ENCODE measurements at regions not wholly inside any gene's neighbourhood (a gene's known extent, or its start where the extent isn't known, plus 50 kb on each side); places are given as distances from the start of the nearest gene placed in this dataset.
"Not testable (repeated sequence)": the region's sequence is repeated elsewhere in the genome, so short reads cannot be mapped to it uniquely, and the experiment has no call there.

GRCh38 chr9:85199866-85200495, 530.5 kb downstream of the NTRK2 start:
- no peak for DNase-seq

- DNase-seq: no peak
These were observed 523.2 kb downstream of the NTRK2 start for GRCh38 chr9:85192750-85193149.

- no peak for DNase-seq
These were observed 516.7 kb downstream of the NTRK2 start for GRCh38 chr9:85186218-85186585.

GRCh38 chr9:85185486-85186217, 516.1 kb downstream of the NTRK2 start:
- no peak for DNase-seq

GRCh38 chr9:85182383-85182782, 512.9 kb downstream of the NTRK2 start:
- DNase-seq: no peak

- DNase-seq: no peak
These were observed 508.9 kb downstream of the NTRK2 start for GRCh38 chr9:85178474-85178873.

GRCh38 chr9:85173967-85174366, 504.4 kb downstream of the NTRK2 start:
- no peak for DNase-seq

GRCh38 chr9:85172001-85172978, 502.8 kb downstream of the NTRK2 start:
- DNase-seq: no peak

- no peak for DNase-seq
These were observed 501.6 kb downstream of the NTRK2 start for GRCh38 chr9:85171163-85171562.

GRCh38 chr9:85168412-85168811, 498.9 kb downstream of the NTRK2 start:
- DNase-seq: no peak

- DNase-seq: no peak
These were observed 497.6 kb downstream of the NTRK2 start for GRCh38 chr9:85167146-85167545.

GRCh38 chr9:85163825-85164224, 494.3 kb downstream of the NTRK2 start:
- DNase-seq: no peak

- no peak for DNase-seq
These were observed 493.9 kb downstream of the NTRK2 start for GRCh38 chr9:85163415-85163814.

- DNase-seq: no peak
These were observed 493.3 kb downstream of the NTRK2 start for GRCh38 chr9:85162822-85163221.

- DNase-seq: not testable (repeated sequence)
These were observed 491.4 kb downstream of the NTRK2 start for GRCh38 chr9:85160944-85161343.

- no peak for DNase-seq
These were observed 489.0 kb downstream of the NTRK2 start for GRCh38 chr9:85158512-85158911.

GRCh38 chr9:85157772-85158171, 488.2 kb downstream of the NTRK2 start:
- DNase-seq: no peak

GRCh38 chr9:85156652-85157051, 487.1 kb downstream of the NTRK2 start:
- no peak for DNase-seq

GRCh38 chr9:85155352-85155751, 485.8 kb downstream of the NTRK2 start:
- DNase-seq: no peak

- no peak for DNase-seq
These were observed 482.2 kb downstream of the NTRK2 start for GRCh38 chr9:85151741-85152140.

GRCh38 chr9:85151162-85151561, 481.6 kb downstream of the NTRK2 start:
- DNase-seq: no peak

GRCh38 chr9:85147046-85147640, 477.6 kb downstream of the NTRK2 start:
- DNase-seq: no peak

- DNase-seq: no peak
These were observed 473.4 kb downstream of the NTRK2 start for GRCh38 chr9:85142968-85143367.

All from stimulated activated CD4-positive, alpha-beta T cell treated with anti-CD3 and anti-CD28 coated beads, Interleukin-2, amount 100 ng/mL, for 24 hours (primary cell).